H9 (cell line): ENCODE measurements at regions not wholly inside any gene's neighbourhood (a gene's known extent, or its start where the extent isn't known, plus 50 kb on each side); places are given as distances from the start of the nearest gene placed in this dataset.

ENCODE experiments used
- DNase-seq: peaks from one replicate; pipeline ENCODE4 v3.0.0-alpha.2; 2017
- H2AFZ ChIP-seq: one replicate; pipeline ENCODE4 v1.6.1; 2013; ENCODE audit warnings: mild to moderate bottlenecking, low read length, control low read depth, moderate library complexity
- H2AK5ac ChIP-seq: 2 replicates; pipeline ENCODE4 v1.6.1; 2013; ENCODE audit warnings: low read length, control low read depth, mixed read lengths; ENCODE audit not compliant: insufficient read length
- H2BK120ac ChIP-seq: one replicate; pipeline ENCODE4 v1.6.1; 2013; ENCODE audit warnings: low read depth, mild to moderate bottlenecking, low read length, control low read depth, inconsistent platforms; ENCODE audit not compliant: poor library complexity, severe bottlenecking
- H2BK12ac ChIP-seq: 2 replicates; pipeline ENCODE4 v1.6.1; 2013; ENCODE audit warnings: low read length, control low read depth, mixed read lengths, low read depth; ENCODE audit not compliant: insufficient read length
- H2BK15ac ChIP-seq: 2 replicates; pipeline ENCODE4 v1.6.1; 2013; ENCODE audit warnings: low read depth, low read length, control low read depth
- H2BK20ac ChIP-seq: one replicate; pipeline ENCODE4 v1.6.1; 2013; ENCODE audit warnings: low read depth, mild to moderate bottlenecking, low read length, control low read depth, inconsistent platforms; ENCODE audit not compliant: poor library complexity, severe bottlenecking
- H2BK5ac ChIP-seq: 2 replicates; pipeline ENCODE4 v1.6.1; 2013; ENCODE audit warnings: low read length, control low read depth, mixed read lengths; ENCODE audit not compliant: insufficient read length
- H3K14ac ChIP-seq: 2 replicates; pipeline ENCODE4 v1.6.1; 2013; ENCODE audit warnings: low read length, control low read depth; ENCODE audit not compliant: insufficient read depth
- H3K18ac ChIP-seq: 2 replicates; pipeline ENCODE4 v1.6.1; 2013; ENCODE audit warnings: low read depth, mild to moderate bottlenecking, mixed read lengths, low read length, control low read depth; ENCODE audit not compliant: insufficient read length
- H3K23ac ChIP-seq: 2 replicates; pipeline ENCODE4 v1.6.1; 2013; ENCODE audit warnings: low read length, control low read depth, mixed read lengths, low read depth; ENCODE audit not compliant: insufficient read length
- H3K23me2 ChIP-seq: 2 replicates; pipeline ENCODE4 v1.6.1; 2013; ENCODE audit warnings: low read depth, mild to moderate bottlenecking, mixed read lengths, low read length, control low read depth; ENCODE audit not compliant: insufficient read length, poor library complexity, severe bottlenecking
- H3K27ac ChIP-seq: 2 replicates; pipeline ENCODE4 v1.5.1; 2013; ENCODE audit warnings: low read length, control low read depth, mixed read lengths, low read depth; ENCODE audit not compliant: insufficient read length
- H3K27me3 ChIP-seq: 2 replicates; pipeline ENCODE4 v1.6.1; 2013; ENCODE audit warnings: low read length, control low read depth, inconsistent platforms; ENCODE audit not compliant: insufficient read depth
- H3K4ac ChIP-seq: 2 replicates; pipeline ENCODE4 v1.6.1; 2013; ENCODE audit warnings: low read depth, mild to moderate bottlenecking, control low read depth, inconsistent platforms, low read length, moderate library complexity
- H3K4me1 ChIP-seq: 2 replicates; pipeline ENCODE4 v1.6.1; 2013; ENCODE audit warnings: low read length, control low read depth, inconsistent platforms; ENCODE audit not compliant: insufficient read depth
- H3K4me2 ChIP-seq: 2 replicates; pipeline ENCODE4 v1.6.1; 2013; ENCODE audit warnings: low read length, control low read depth, mixed read lengths; ENCODE audit not compliant: insufficient read length, insufficient read depth
- H3K56ac ChIP-seq: 2 replicates; pipeline ENCODE4 v1.6.1; 2013; ENCODE audit warnings: low read depth, mild to moderate bottlenecking, mixed read lengths, low read length, control low read depth; ENCODE audit not compliant: insufficient read length
- H3K79me1 ChIP-seq: 2 replicates; pipeline ENCODE4 v1.6.1; 2013; ENCODE audit warnings: low read depth, mild to moderate bottlenecking, moderate library complexity, low read length, control low read depth, inconsistent platforms; ENCODE audit not compliant: insufficient read depth, poor library complexity, severe bottlenecking
- H3K79me2 ChIP-seq: 2 replicates; pipeline ENCODE4 v1.6.1; 2013; ENCODE audit warnings: low read length, control low read depth, inconsistent platforms; ENCODE audit not compliant: insufficient read depth
- H3K9ac ChIP-seq: 2 replicates; pipeline ENCODE4 v1.6.1; 2013; ENCODE audit warnings: low read length, control low read depth, mixed read lengths; ENCODE audit not compliant: insufficient read length; ENCODE audit errors: extremely low read depth
- H3K9me3 ChIP-seq: one replicate; pipeline ENCODE4 v1.6.1; 2013; ENCODE audit warnings: low read depth, low read length, inconsistent platforms; ENCODE audit not compliant: control insufficient read depth
- H3T11ph ChIP-seq: one replicate; pipeline ENCODE4 v1.6.1; 2013; ENCODE audit warnings: mild to moderate bottlenecking, low read length, control low read depth, inconsistent platforms
- H4K20me1 ChIP-seq: one replicate; pipeline ENCODE4 v1.6.1; 2013; ENCODE audit not compliant: control insufficient read depth, insufficient read length, insufficient read depth
- H4K5ac ChIP-seq: 2 replicates; pipeline ENCODE4 v1.6.1; 2013; ENCODE audit warnings: low read depth, mild to moderate bottlenecking, mixed read lengths, low read length, control low read depth; ENCODE audit not compliant: insufficient read length
- H4K8ac ChIP-seq: replicated peaks from 2 replicates; pipeline ENCODE4 v1.6.1; 2013; ENCODE audit warnings: low read length, control low read depth, mixed read lengths, low read depth; ENCODE audit not compliant: insufficient read length
- H4K91ac ChIP-seq: 2 replicates; pipeline ENCODE4 v1.6.1; 2013; ENCODE audit warnings: low read depth, mild to moderate bottlenecking, moderate library complexity, mixed read lengths, low read length, control low read depth; ENCODE audit not compliant: insufficient read length
- H3K27ac Mint-ChIP-seq, 3 experiments: 2 replicates in 2 of 3; 3 replicates in 1 of 3; pipeline ENCODE4 v1.8.0; 2020 to 2021; ENCODE audit warnings: mixed read lengths in 3 of 3, mild to moderate bottlenecking in 1 of 3, moderate library complexity in 1 of 3
- H3K27me3 Mint-ChIP-seq: 2 replicates; pipeline ENCODE4 v1.8.0; 2021; ENCODE audit warnings: low read depth, mild to moderate bottlenecking, moderate library complexity, mixed read lengths
- H3K36me3 Mint-ChIP-seq, 3 experiments: 2 replicates in 2 of 3; 3 replicates in 1 of 3; pipeline ENCODE4 v1.8.0; 2020 to 2021; ENCODE audit warnings: low read depth in 3 of 3, mixed read lengths in 3 of 3; ENCODE audit not compliant: insufficient read depth in 1 of 3
- H3K4me1 Mint-ChIP-seq, 2 experiments: 2 replicates each; pipeline ENCODE4 v1.8.0; 2020; ENCODE audit warnings: mixed read lengths in 2 of 2
- H3K4me3 Mint-ChIP-seq, 2 experiments: 2 replicates in 1 of 2; 3 replicates in 1 of 2; pipeline ENCODE4 v1.8.0; 2020 to 2021; ENCODE audit warnings: mild to moderate bottlenecking in 2 of 2, mixed read lengths in 2 of 2, moderate library complexity in 1 of 2
- H3K9me3 Mint-ChIP-seq, 2 experiments: 2 replicates in 1 of 2; 3 replicates in 1 of 2; pipeline ENCODE4 v1.8.0; 2020; ENCODE audit warnings: mild to moderate bottlenecking in 2 of 2, mixed read lengths in 2 of 2, moderate library complexity in 1 of 2
- WGBS: extraction: QIAGEN DNeasy Blood & Tissue Kit; methylation state at CpG from one replicate; pipeline ENCODE4 v1.1.7; 2013; ENCODE audit warnings: missing lambda C conversion rate, low lambda C conversion rate, mixed read lengths; ENCODE audit not compliant: insufficient read length; ENCODE audit errors: extremely low coverage; 5-methylcytosine and 5-hydroxymethylcytosine counted together
- TF ChIP-seq, protein P1 (sequence below): fragments of 200-600 bp; sonication (generic); conservative IDR thresholded peaks from 3 replicates; pipeline ENCODE4 v1.8.0; 2021; ENCODE audit warnings: antibody characterized with exemption, mild to moderate bottlenecking

DNA sequence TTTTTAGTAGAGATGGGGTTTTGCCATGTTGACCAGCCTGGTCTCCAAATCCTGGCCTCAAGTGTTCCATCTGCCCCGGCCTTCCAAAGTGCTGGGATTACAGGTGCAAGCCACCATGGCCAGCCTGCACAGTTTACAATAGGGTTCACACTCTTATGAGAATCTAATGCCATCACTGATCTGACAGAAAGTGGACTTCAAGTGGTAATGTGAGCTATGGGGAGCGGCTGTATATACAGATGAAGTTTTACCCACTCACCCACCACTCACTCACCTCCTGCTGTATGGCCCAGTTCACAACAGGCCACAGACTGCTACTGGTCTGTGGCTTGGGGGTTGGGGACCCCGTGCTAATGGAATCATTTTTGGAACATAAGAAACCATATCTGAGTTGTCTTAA lies 58.4 kb upstream of the RNPC3 start:
- no peak overlapping the region for H3K4me2 ChIP-seq
- H3K9me3 ChIP-seq = no peaks in the 10 kb centered on the region
- Mint-ChIP-seq H3K27ac (no peak overlapping the region), H3K27me3 (no peaks in the 10 kb centered on the region), H3K4me1 (no peaks in the 10 kb centered on the region), H3K36me3 (no peaks in the 10 kb centered on the region; a peak in 1 of 7 replicates), H3K9me3 (peaks cover 0 to 3% of the 10 kb centered on the region in 2 experiments; a peak in 1 of 5 replicates), H3K4me3 (no peak overlapping the region)
- H3K18ac ChIP-seq = no peak overlapping the region
- no peak for DNase-seq
- no peaks in the 10 kb centered on the region for H3K79me1 ChIP-seq
- no peak overlapping the region for H4K8ac ChIP-seq
- WGBS = no CpG with 5 or more reads among the region's 3 CpGs
- no peak overlapping the region for H4K5ac ChIP-seq
- H3K27me3 ChIP-seq = no peaks in the 10 kb centered on the region
- H3K23ac ChIP-seq = no peak overlapping the region
- no peak overlapping the region for H2BK5ac ChIP-seq
- H3K23me2 ChIP-seq = no peaks in the 10 kb centered on the region
- no peak overlapping the region for H3K56ac ChIP-seq
- H3K9ac ChIP-seq = no peak overlapping the region
- H4K91ac ChIP-seq = no peak overlapping the region
- no peak overlapping the region for H2BK12ac ChIP-seq
- H2AFZ ChIP-seq = no peak overlapping the region
- H3K14ac ChIP-seq = no peak overlapping the region
- H3T11ph ChIP-seq = no peak overlapping the region
- H3K79me2 ChIP-seq = no peaks in the 10 kb centered on the region
- TF ChIP-seq, protein P1, sequence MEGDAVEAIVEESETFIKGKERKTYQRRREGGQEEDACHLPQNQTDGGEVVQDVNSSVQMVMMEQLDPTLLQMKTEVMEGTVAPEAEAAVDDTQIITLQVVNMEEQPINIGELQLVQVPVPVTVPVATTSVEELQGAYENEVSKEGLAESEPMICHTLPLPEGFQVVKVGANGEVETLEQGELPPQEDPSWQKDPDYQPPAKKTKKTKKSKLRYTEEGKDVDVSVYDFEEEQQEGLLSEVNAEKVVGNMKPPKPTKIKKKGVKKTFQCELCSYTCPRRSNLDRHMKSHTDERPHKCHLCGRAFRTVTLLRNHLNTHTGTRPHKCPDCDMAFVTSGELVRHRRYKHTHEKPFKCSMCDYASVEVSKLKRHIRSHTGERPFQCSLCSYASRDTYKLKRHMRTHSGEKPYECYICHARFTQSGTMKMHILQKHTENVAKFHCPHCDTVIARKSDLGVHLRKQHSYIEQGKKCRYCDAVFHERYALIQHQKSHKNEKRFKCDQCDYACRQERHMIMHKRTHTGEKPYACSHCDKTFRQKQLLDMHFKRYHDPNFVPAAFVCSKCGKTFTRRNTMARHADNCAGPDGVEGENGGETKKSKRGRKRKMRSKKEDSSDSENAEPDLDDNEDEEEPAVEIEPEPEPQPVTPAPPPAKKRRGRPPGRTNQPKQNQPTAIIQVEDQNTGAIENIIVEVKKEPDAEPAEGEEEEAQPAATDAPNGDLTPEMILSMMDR = no peak
- H3K27ac ChIP-seq = no peak overlapping the region
- H2BK15ac ChIP-seq = no peak overlapping the region
- no peaks in the 10 kb centered on the region for H3K4me1 ChIP-seq
- H4K20me1 ChIP-seq = no peaks in the 10 kb centered on the region
- no peak overlapping the region for H2AK5ac ChIP-seq
- no peak overlapping the region for H3K4ac ChIP-seq
- no peak overlapping the region for H2BK20ac ChIP-seq
- H2BK120ac ChIP-seq = no peak overlapping the region
